HepG2 (cell line): ENCODE measurements at regions not wholly inside any gene's neighbourhood (a gene's known extent, or its start where the extent isn't known, plus 50 kb on each side); places are given as distances from the start of the nearest gene placed in this dataset.

Experiments
- BHLHE40 ChIP-seq: IDR thresholded peaks from 2 replicates; pipeline ENCODE4 v1.6.1; 2011; ENCODE audit warnings: low read length, improper control_type of control experiment
- FOXO4 ChIP-seq: sonication (generic); formaldehyde crosslinking; conservative IDR thresholded peaks from 2 replicates; pipeline ENCODE4 v1.8.1; 2023; ENCODE audit warnings: missing genetic modification reagents
- GFI1 ChIP-seq: sonication (generic); formaldehyde crosslinking; IDR thresholded peaks from 2 replicates; pipeline ENCODE4 v1.5.0; 2020; ENCODE audit warnings: missing genetic modification reagents, mild to moderate bottlenecking, borderline replicate concordance
- HDAC1 ChIP-seq: sonication (generic); formaldehyde crosslinking; IDR thresholded peaks from 2 replicates; pipeline ENCODE4 v1.5.1; 2020; ENCODE audit warnings: mild to moderate bottlenecking, missing genetic modification reagents
- HINFP ChIP-seq: sonication (generic); formaldehyde crosslinking; IDR thresholded peaks from 2 replicates; pipeline ENCODE4 v1.4.0; 2020; ENCODE audit warnings: low read depth, mild to moderate bottlenecking, missing genetic modification reagents
- HOXD1 ChIP-seq: sonication (generic); formaldehyde crosslinking; IDR thresholded peaks from 2 replicates; pipeline ENCODE4 v1.5.0; 2020; ENCODE audit warnings: missing genetic modification reagents
- KDM3A ChIP-seq: IDR thresholded peaks from 2 replicates; pipeline ENCODE4 v1.6.1; 2018; ENCODE audit warnings: low read depth, missing compliant biosample characterization
- SIX1 ChIP-seq: sonication (generic); formaldehyde crosslinking; IDR thresholded peaks from 2 replicates; pipeline ENCODE4 v1.4.0; 2020; ENCODE audit warnings: missing genetic modification reagents, borderline replicate concordance
- SOX13 ChIP-seq, 3 experiments: fragments of 450-650 bp in 1 of 3; sonication (generic) in 1 of 3; formaldehyde crosslinking in 1 of 3; IDR thresholded peaks in 2 of 3; conservative IDR thresholded peaks in 1 of 3; 2 replicates each; pipeline versions ENCODE4 v1.5.0 to v1.6.1; 2016 to 2020; ENCODE audit warnings: antibody characterized with exemption in 1 of 3, mild to moderate bottlenecking in 1 of 3, missing compliant biosample characterization in 1 of 3, missing genetic modification reagents in 1 of 3, moderate library complexity in 1 of 3
- ZFP37 ChIP-seq: sonication (generic); formaldehyde crosslinking; IDR thresholded peaks from 2 replicates; pipeline ENCODE4 v1.4.0; 2020; ENCODE audit warnings: missing genetic modification reagents, borderline replicate concordance
- ZNF101 ChIP-seq: sonication (generic); formaldehyde crosslinking; IDR thresholded peaks from 2 replicates; pipeline ENCODE4 v1.4.0; 2020; ENCODE audit warnings: mild to moderate bottlenecking, low read depth, missing genetic modification reagents, borderline replicate concordance
- ZNF430 ChIP-seq: sonication (generic); formaldehyde crosslinking; IDR thresholded peaks from 2 replicates; pipeline ENCODE4 v1.9.0; 2021; ENCODE audit warnings: mild to moderate bottlenecking, missing genetic modification reagents
- ZNF576 ChIP-seq: sonication (generic); formaldehyde crosslinking; IDR thresholded peaks from 2 replicates; pipeline ENCODE4 v1.4.0; 2020; ENCODE audit warnings: mild to moderate bottlenecking, missing genetic modification reagents
- ZNF777 ChIP-seq: sonication (generic); formaldehyde crosslinking; IDR thresholded peaks from 2 replicates; pipeline ENCODE4 v1.4.0; 2020; ENCODE audit warnings: missing genetic modification reagents
- ZNF850 ChIP-seq: sonication (generic); formaldehyde crosslinking; conservative IDR thresholded peaks from 2 replicates; pipeline ENCODE4 v1.9.0; 2021; ENCODE audit warnings: mild to moderate bottlenecking, missing genetic modification reagents
- TF ChIP-seq, protein P1 (sequence below): sonication (generic); formaldehyde crosslinking; IDR thresholded peaks from 2 replicates; pipeline ENCODE4 v1.4.0; 2020; ENCODE audit warnings: missing genetic modification reagents; ENCODE audit errors: not compliant biosample characterization
- TF ChIP-seq, protein P2 (sequence below): sonication (generic); formaldehyde crosslinking; IDR thresholded peaks from 2 replicates; pipeline ENCODE4 v1.8.0; 2022; ENCODE audit warnings: low read depth, missing genetic modification reagents
- TF ChIP-seq, protein P3 (sequence below): sonication (generic); formaldehyde crosslinking; IDR thresholded peaks from 2 replicates; pipeline ENCODE4 v1.8.0; 2022; ENCODE audit warnings: missing genetic modification reagents, mild to moderate bottlenecking, moderate library complexity, borderline replicate concordance

- TF ChIP-seq SIX1 (peak; percentile 72; the same call in 1 of the 2 replicates), ZNF101 (CRISPR knock-in tag) (no peak), ZNF430 (CRISPR knock-in tag) (peak; percentile 61; the same call in 1 of the 2 replicates), ZNF850 (CRISPR knock-in tag) (no peak), HOXD1 (0 out of 2 replicates have a peak, but pooled peaks have one; percentile 64), HINFP (CRISPR knock-in tag) (no peak), ZFP37 (CRISPR knock-in tag) (0 out of 2 replicates have a peak, but pooled peaks have one; percentile 73), GFI1 (CRISPR knock-in tag) (0 out of 2 replicates have a peak, but pooled peaks have one; percentile 47), FOXO4 (CRISPR knock-in tag) (no peak), SOX13 (IDR thresholded peaks at IDR 0.05) (peak; percentile 69; the same call in 1 of the 2 replicates), SOX13 (CRISPR knock-in tag; conservative IDR thresholded peaks at IDR 0.05 in 1 of 2, IDR thresholded peaks at IDR 0.05 in 1 of 2) (peak in 1 of 2 experiments; percentile 88; a peak in 2 of 4 replicates), ZNF576 (CRISPR knock-in tag) (no peak), KDM3A (CRISPR knock-in tag) (peak; percentile 45; the same call in 1 of the 2 replicates), ZNF777 (no peak; the same call in 1 of the 2 replicates), BHLHE40 (no peak; the same call in 1 of the 2 replicates), HDAC1 (CRISPR knock-in tag) (peak; percentile 60)
- TF ChIP-seq, protein P1, sequence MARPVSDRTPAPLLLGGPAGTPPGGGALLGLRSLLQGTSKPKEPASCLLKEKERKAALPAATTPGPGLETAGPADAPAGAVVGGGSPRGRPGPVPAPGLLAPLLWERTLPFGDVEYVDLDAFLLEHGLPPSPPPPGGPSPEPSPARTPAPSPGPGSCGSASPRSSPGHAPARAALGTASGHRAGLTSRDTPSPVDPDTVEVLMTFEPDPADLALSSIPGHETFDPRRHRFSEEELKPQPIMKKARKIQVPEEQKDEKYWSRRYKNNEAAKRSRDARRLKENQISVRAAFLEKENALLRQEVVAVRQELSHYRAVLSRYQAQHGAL (CRISPR knock-in tag): no peak
- TF ChIP-seq, protein P2, sequence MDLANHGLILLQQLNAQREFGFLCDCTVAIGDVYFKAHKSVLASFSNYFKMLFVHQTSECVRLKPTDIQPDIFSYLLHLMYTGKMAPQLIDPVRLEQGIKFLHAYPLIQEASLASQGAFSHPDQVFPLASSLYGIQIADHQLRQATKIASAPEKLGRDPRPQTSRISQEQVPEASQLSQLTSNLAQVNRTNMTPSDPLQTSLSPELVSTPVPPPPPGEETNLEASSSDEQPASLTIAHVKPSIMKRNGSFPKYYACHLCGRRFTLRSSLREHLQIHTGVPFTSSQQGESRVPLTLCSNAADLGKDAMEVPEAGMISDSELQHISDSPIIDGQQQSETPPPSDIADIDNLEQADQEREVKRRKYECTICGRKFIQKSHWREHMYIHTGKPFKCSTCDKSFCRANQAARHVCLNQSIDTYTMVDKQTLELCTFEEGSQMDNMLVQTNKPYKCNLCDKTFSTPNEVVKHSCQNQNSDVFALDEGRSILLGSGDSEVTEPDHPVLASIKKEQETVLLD (CRISPR knock-in tag): no peak
- TF ChIP-seq, protein P3, sequence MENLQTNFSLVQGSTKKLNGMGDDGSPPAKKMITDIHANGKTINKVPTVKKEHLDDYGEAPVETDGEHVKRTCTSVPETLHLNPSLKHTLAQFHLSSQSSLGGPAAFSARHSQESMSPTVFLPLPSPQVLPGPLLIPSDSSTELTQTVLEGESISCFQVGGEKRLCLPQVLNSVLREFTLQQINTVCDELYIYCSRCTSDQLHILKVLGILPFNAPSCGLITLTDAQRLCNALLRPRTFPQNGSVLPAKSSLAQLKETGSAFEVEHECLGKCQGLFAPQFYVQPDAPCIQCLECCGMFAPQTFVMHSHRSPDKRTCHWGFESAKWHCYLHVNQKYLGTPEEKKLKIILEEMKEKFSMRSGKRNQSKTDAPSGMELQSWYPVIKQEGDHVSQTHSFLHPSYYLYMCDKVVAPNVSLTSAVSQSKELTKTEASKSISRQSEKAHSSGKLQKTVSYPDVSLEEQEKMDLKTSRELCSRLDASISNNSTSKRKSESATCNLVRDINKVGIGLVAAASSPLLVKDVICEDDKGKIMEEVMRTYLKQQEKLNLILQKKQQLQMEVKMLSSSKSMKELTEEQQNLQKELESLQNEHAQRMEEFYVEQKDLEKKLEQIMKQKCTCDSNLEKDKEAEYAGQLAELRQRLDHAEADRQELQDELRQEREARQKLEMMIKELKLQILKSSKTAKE (CRISPR knock-in tag): peak; percentile 95
Observed at GRCh38 chr6:137707590-137708360, 159.3 kb upstream of the TNFAIP3 start (continued).
